Smooth muscle cell (in vitro differentiated cells): ENCODE measurements at regions not wholly inside any gene's neighbourhood (a gene's known extent, or its start where the extent isn't known, plus 50 kb on each side); places are given as distances from the start of the nearest gene placed in this dataset.

Experiments used
- DNase-seq: peaks from one replicate; lab custom pipeline; 2025; ENCODE audit not compliant: unreplicated experiment; lab: John Stamatoyannopoulos, UW
- H2AFZ ChIP-seq: fragments of 200-600 bp; sonication (generic); 2 replicates; pipeline ENCODE4 v1.6.0; 2016; ENCODE audit warnings: antibody characterized with exemption, low read depth, mild to moderate bottlenecking
- H3F3A ChIP-seq: fragments of 200-600 bp; sonication (generic); 2 replicates; pipeline ENCODE4 v1.6.0; 2017; ENCODE audit warnings: antibody characterized with exemption, low read depth
- H3K27ac ChIP-seq: fragments of 200-600 bp; sonication (generic); 2 replicates; pipeline ENCODE4 v1.5.1; 2016; ENCODE audit warnings: low read depth, mild to moderate bottlenecking
- H3K27me3 ChIP-seq: fragments of 200-600 bp; sonication (generic); 2 replicates; pipeline ENCODE4 v1.6.1; 2016; ENCODE audit warnings: low read depth, mild to moderate bottlenecking
- H3K36me3 ChIP-seq: fragments of 200-600 bp; sonication (generic); 2 replicates; pipeline ENCODE4 v1.5.1; 2016; ENCODE audit warnings: low read depth
- H3K4me1 ChIP-seq: fragments of 200-600 bp; sonication (generic); 2 replicates; pipeline ENCODE4 v1.5.1; 2016; ENCODE audit warnings: low read depth
- H3K4me2 ChIP-seq: fragments of 200-600 bp; sonication (generic); 2 replicates; pipeline ENCODE4 v1.6.0; 2016; ENCODE audit warnings: mild to moderate bottlenecking
- H3K4me3 ChIP-seq: fragments of 200-600 bp; sonication (generic); 2 replicates; pipeline ENCODE4 v1.5.1; 2016; ENCODE audit warnings: mild to moderate bottlenecking
- H3K79me2 ChIP-seq: fragments of 200-600 bp; sonication (generic); 2 replicates; pipeline ENCODE4 v1.6.0; 2016; ENCODE audit warnings: low read depth, mild to moderate bottlenecking
- H3K9ac ChIP-seq: fragments of 200-600 bp; sonication (generic); 2 replicates; pipeline ENCODE4 v1.6.0; 2016; ENCODE audit warnings: low read depth
- H3K9me3 ChIP-seq: fragments of 200-600 bp; sonication (generic); replicated peaks from 2 replicates; pipeline ENCODE4 v1.5.1; 2016; ENCODE audit warnings: low read depth
- H4K20me1 ChIP-seq: fragments of 200-600 bp; sonication (generic); 2 replicates; pipeline ENCODE4 v1.6.0; 2016; ENCODE audit warnings: low read depth
- WGBS: methylation state at CpG from one replicate; pipeline ENCODE4 v1.1.7; 2016; ENCODE audit warnings: low lambda C conversion rate; 5-methylcytosine and 5-hydroxymethylcytosine counted together
- TF ChIP-seq, protein P1 (sequence below): fragments of 200-600 bp; sonication (generic); IDR thresholded peaks from 2 replicates; pipeline ENCODE4 v1.5.1; 2017; ENCODE audit warnings: borderline replicate concordance, mild to moderate bottlenecking, antibody characterized with exemption; ENCODE audit not compliant: insufficient read depth, poor library complexity, severe bottlenecking

DNA sequence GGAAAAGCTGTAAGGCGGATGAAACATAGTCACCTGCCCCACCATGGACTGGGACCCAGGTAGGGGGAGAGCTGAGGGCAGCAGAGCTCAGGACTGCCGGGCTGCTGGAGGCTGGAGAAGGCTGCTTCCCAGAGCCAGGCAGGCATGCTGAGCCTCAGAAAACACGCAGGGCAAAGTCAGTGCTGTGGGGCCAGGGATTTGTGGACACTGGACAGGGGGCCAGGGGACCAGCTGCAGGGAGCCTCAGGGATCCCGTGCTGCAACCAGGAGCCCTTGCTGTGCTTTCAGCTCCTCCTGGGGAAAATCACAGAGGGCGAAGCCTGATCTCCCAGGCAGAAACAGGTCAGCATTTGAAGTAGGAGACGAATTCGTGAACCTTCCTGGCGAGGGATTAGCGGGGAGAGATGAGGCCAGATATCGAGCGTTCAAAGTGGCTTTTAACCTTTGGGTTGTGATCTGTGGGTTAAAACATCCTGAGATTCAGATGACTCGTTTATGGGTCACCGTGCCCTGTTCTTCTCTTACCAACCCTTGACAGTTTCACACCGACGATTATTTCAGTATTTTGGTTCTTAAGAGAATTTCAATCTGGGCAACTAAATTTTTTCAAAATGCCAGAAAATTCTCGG lies 85.6 kb upstream of the SHH start:
- Histone ChIP-seq H2AFZ (no peak overlapping the region), H3K27ac (no peak overlapping the region), H3K36me3 (no peaks in the 10 kb centered on the region), H3K4me2 (no peak overlapping the region), H4K20me1 (no peaks in the 10 kb centered on the region), H3K9ac (no peak overlapping the region), H3K9me3 (no peaks in the 10 kb centered on the region), H3K4me1 (no peaks in the 10 kb centered on the region), H3K4me3 (no peak overlapping the region), H3F3A (no peaks in the 10 kb centered on the region), H3K79me2 (no peaks in the 10 kb centered on the region), H3K27me3 (no peaks in the 10 kb centered on the region)
- no peak for DNase-seq
- WGBS, result 83% methylated on average over 16 of the region's 16 CpGs
- TF ChIP-seq, protein P1, sequence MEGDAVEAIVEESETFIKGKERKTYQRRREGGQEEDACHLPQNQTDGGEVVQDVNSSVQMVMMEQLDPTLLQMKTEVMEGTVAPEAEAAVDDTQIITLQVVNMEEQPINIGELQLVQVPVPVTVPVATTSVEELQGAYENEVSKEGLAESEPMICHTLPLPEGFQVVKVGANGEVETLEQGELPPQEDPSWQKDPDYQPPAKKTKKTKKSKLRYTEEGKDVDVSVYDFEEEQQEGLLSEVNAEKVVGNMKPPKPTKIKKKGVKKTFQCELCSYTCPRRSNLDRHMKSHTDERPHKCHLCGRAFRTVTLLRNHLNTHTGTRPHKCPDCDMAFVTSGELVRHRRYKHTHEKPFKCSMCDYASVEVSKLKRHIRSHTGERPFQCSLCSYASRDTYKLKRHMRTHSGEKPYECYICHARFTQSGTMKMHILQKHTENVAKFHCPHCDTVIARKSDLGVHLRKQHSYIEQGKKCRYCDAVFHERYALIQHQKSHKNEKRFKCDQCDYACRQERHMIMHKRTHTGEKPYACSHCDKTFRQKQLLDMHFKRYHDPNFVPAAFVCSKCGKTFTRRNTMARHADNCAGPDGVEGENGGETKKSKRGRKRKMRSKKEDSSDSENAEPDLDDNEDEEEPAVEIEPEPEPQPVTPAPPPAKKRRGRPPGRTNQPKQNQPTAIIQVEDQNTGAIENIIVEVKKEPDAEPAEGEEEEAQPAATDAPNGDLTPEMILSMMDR, result no peak

DNA sequence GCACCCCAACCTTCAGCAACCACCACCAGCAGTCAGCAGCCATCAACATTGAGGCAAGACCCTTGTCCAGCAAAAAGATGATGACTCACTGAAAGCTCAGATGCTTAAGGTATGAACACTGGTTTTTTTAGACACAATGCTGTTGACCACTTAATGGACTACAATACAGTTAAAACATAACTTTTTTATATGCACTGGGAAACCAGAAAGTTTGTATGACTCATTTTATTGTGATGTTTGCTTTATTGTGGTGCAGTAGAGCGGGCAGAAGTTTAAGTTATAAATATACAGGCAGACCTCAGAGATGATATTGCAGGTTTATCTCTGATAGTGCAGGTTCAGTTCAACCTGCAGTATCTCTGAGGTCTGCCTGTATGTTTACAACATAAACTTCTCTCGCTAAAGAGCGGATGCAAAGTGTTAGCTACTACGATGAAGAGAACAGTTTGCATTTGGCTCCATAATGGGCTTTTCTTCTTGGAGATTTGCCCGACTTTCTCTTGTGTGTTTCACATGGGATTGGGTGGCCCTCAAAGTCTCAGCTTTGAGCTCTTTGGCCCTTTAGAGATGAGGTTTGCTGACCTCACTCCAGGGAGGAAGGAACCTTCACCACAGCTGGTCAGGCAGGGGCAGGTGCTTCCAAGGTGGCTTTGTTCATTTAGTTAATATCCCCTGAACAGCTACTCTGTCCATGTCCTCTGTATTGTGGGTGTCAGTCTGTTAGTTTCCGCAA lies 84.4 kb upstream of the SHH start:
- Histone ChIP-seq H3K36me3 (no peaks in the 10 kb centered on the region), H3K27me3 (no peaks in the 10 kb centered on the region), H3K4me1 (no peaks in the 10 kb centered on the region), H3K9me3 (no peaks in the 10 kb centered on the region), H3K4me3 (no peak overlapping the region), H4K20me1 (no peaks in the 10 kb centered on the region), H3K4me2 (no peak overlapping the region), H3K27ac (no peak overlapping the region), H2AFZ (no peak overlapping the region), H3K79me2 (no peaks in the 10 kb centered on the region), H3K9ac (no peak overlapping the region), H3F3A (no peaks in the 10 kb centered on the region)
- WGBS, result 91% methylated on average over 6 of the region's 6 CpGs
- TF ChIP-seq, protein P1, result no peak
- DNase-seq, result no peak

- Histone ChIP-seq H4K20me1 (no peaks in the 10 kb centered on the region), H3K27me3 (no peaks in the 10 kb centered on the region), H3K36me3 (no peaks in the 10 kb centered on the region), H3F3A (no peaks in the 10 kb centered on the region), H3K9me3 (no peaks in the 10 kb centered on the region), H3K9ac (no peak overlapping the region), H3K79me2 (no peaks in the 10 kb centered on the region), H3K27ac (no peak overlapping the region), H2AFZ (no peak overlapping the region), H3K4me2 (no peak overlapping the region), H3K4me1 (no peaks in the 10 kb centered on the region), H3K4me3 (no peak overlapping the region)
- DNase-seq, result no peak
- TF ChIP-seq, protein P1, result no peak
- WGBS, result 90% methylated on average over 6 of the region's 6 CpGs
Observed at GRCh38 chr7:155893664-155894063, 81.4 kb upstream of the SHH start.
